ENCODE measurements at regions not wholly inside any gene's neighbourhood (a gene's known extent, or its start where the extent isn't known, plus 50 kb on each side); places are given as distances from the start of the nearest gene placed in this dataset.

DNA sequence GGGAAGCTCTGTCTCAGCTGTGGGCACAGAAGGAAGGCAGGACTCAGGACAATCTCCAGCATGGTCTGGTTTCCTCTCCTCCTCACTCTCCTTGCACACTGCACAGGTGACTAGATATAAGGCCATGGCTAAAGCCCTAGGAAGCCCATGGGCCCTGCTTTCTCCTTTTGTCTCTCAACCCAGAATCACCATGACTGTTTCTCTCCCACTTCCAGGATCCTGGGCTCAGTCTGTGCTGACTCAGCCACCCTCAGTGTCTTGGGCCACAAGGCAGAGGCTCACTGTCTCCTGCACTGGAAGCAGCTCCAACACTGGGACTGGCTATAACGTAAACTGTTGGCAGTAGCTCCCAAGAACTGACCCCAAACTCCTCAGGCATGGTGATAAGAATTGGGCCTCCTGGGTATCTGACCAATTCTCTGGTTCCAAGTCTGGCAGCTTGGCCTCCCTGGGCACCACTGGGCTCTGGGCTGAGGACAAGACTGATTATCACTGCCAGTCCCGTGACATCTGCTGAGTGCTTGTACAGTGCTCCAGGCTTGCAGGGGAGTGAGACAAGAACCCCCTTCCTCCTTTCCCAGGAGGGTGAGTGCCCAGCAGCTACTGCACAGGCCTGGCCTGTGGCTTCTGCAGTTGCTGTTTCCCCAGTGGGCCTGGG lies 104.0 kb upstream of the TOP3B start:
- DNase-seq, result no peak

GRCh38 chr22:22085702-22086500 lies 103.3 kb upstream of the TOP3B start:
- intact Hi-C loops (cut with micrococcal nuclease), result no loop called here
- ATAC-seq (no peak), DNase-seq (no peak)

More for the DNA sequence above, 104.0 kb upstream of the TOP3B start:
- ATAC-seq, result peak; percentile 66
- intact Hi-C loops (cut with micrococcal nuclease), result no loop called here

GRCh38 chr22:22084089-22084711 lies 101.6 kb upstream of the TOP3B start:
- intact Hi-C loops (cut with micrococcal nuclease), result no loop called here
- no peak for ATAC-seq
- DNase-seq, result no peak

DNA sequence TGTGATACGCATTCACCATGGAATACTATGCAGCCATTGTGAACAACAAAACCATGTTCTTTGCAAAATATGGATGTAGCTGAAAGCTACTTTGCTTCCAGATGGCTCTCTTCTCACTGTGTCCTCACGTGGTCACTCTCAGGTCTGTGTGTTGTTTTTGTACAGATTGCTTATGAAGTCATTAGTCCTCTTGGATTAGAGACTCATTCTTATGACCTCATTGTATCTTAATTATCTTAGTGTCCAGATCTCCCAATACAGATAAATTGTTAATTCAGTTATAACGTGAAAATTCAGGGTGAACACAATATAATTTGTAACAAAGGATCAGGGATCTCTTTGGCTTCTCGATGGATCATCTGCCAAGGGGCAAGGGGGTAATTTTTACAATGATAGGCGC lies 100.4 kb upstream of the TOP3B start:
- intact Hi-C loops (cut with micrococcal nuclease), result no loop called here
- no peak for ATAC-seq

DNA sequence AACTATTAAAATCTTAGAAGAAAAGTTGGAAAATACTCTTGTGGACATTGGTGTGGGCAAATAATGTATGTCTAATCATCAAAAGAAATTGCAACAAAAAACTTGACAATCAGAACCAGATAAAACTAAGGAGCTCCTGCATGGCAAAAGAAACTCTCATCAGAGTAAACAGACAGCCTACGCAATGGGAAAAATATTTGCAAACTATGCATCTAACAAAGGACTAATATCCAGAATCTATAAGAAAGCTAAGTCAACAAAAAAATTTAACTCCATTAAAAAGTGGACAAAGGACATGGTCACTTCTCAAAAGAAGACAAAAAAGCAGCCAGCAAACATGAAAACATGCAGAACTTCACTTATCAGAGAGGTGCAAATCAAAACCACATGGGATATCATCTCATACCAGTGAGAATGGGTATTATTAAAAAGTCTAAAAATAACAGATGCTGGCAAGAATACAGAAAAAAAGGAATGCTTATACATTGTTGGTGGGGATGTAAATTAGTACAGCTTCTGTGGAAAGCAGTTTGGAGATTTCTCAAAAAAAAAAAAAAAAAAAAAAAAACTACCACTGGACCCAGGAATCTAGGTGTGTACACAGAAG lies 99.7 kb upstream of the TOP3B start:
- intact Hi-C loops (cut with micrococcal nuclease), result no loop called here
- no peak for DNase-seq
- ATAC-seq, result no peak

More for the DNA sequence above, 100.4 kb upstream of the TOP3B start:
- DNase-seq, result no peak

- intact Hi-C loops (cut with micrococcal nuclease), result no loop called here
- ATAC-seq (no peak), DNase-seq (no peak)
These were observed 97.7 kb upstream of the TOP3B start for GRCh38 chr22:22080270-22080669.

GRCh38 chr22:22079404-22080148 lies 97.0 kb upstream of the TOP3B start:
- DNase-seq (no peak), ATAC-seq (no peak)
- intact Hi-C loops (cut with micrococcal nuclease), result no loop called here

GRCh38 chr22:22078329-22078728 lies 95.7 kb upstream of the TOP3B start:
- DNase-seq, result no peak
- intact Hi-C loops (cut with micrococcal nuclease), result no loop called here
- no peak for ATAC-seq

DNA sequence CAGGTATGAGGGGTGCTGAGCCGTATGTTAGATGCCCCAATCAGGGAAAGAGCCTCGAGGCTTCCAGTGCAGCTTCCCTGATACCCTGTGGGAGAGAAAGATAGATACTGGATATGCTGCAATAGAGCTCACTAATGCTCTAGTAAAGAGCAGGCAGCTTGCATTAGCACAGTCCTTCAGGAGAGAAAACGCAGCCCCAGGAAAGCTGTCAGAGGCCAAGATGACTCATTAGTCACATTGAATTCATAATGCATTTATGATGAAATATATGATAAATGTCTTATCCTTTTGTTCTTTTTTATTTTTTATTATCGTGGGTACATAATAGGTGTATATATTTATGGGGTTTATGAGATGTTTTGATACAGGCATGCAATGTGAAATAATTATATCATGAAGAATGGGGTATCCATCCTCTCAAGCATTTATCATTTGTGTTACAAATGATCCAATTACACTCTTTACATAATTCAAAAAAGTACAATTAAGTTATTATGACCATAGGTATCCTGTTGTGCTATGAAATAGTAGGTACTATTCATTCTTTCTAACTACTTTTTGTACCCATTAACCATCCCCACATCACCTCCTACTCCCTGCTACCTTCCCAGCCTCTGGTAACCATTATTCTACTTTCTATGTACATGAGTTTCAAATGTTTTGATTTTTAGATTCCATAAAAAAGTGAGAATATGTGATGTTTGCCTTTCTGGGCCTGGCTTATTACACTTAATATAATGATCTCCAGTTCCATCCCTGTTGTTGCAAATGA lies 94.5 kb upstream of the TOP3B start:
- intact Hi-C loops (cut with micrococcal nuclease), result no loop called here
- DNase-seq (no peak), ATAC-seq (no peak)

GRCh38 chr22:22076361-22076760 lies 93.8 kb upstream of the TOP3B start:
- intact Hi-C loops (cut with micrococcal nuclease), result no loop called here
- no peak for DNase-seq
- no peak for ATAC-seq

DNA sequence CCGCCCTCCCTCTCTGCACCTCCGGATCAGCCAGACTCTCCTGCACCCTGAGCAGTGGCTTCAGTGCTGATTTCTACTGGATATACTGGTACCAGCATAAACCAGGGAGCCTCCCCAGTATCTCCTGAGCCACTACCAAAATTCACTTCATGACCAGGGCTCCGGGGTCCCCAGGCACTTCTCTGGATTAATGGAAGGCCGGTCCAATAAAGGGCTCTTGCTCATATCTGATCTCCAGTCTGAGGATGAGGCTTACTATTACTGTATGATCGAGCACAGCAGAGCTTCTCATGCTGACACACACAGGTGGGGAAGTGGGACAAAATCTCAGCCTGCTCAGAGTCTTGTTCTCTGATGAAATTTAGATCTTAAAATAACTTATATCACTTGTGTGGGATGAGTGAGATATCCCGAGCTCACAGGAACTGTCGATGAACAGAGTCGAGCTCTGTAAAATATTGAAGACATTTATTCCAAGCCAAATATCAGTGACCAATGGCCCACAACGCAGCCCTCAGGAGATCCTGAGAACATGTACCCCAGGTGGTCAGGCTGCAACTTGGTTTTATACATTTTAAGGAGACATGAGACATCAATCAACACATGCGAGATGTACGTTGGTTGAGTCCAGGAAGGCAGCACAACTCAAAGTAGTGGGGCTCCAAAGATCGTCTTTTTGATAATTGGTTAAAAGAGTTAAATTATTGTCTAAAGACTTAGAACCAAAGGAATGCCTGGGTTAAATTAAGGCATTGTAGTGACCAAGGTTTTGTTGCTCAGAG lies 93.0 kb upstream of the TOP3B start:
- DNase-seq (no peak), ATAC-seq (no peak)
- intact Hi-C loops (cut with micrococcal nuclease), result no loop called here

GRCh38 chr22:22074634-22075381 lies 92.2 kb upstream of the TOP3B start:
- no peak for DNase-seq
- ATAC-seq, result no peak
- intact Hi-C loops (cut with micrococcal nuclease), result no loop called here

GRCh38 chr22:22073769-22074561 lies 91.4 kb upstream of the TOP3B start:
- ATAC-seq (no peak), DNase-seq (no peak)
- intact Hi-C loops (cut with micrococcal nuclease), result no loop called here

GRCh38 chr22:22072169-22072836 lies 89.7 kb upstream of the TOP3B start:
- DNase-seq (no peak), ATAC-seq (no peak)
- intact Hi-C loops (cut with micrococcal nuclease), result no loop called here

- DNase-seq (no peak), ATAC-seq (no peak)
- intact Hi-C loops (cut with micrococcal nuclease), result no loop called here
These were observed 88.9 kb upstream of the TOP3B start for GRCh38 chr22:22071455-22071854.

DNA sequence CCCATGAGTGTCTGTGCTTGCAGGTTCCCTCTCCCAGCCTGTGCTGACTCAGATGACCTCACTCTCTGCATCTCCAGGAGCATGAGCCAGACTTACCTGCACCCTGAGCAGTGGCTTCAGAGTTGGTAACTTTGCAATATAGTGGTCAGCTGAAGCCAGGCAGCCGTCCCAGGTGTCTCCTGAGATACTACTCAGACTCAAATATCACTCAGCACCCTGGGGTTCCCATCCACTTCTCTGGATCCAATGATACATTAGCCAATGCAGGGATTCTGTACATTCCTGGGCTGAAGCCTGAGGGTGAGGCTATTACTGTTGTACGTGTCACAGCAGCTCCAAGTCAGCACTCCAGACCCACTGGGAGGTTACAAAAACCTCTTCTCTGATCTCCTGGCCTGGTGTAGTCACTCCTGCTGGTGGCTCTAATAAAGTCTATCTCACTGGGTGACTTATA lies 87.8 kb upstream of the TOP3B start:
- intact Hi-C loops (cut with micrococcal nuclease), result no loop called here
- no peak for ATAC-seq
- DNase-seq, result no peak

All from left ventricle myocardium superior (tissue), 1 donor.